Lower leg skin (tissue), 4 donors: ENCODE measurements at regions not wholly inside any gene's neighbourhood (a gene's known extent, or its start where the extent isn't known, plus 50 kb on each side); places are given as distances from the start of the nearest gene placed in this dataset.

Experiments
- DNase-seq, 2 donors: peaks; one replicate each; pipeline ENCODE4 v3.0.0-alpha.2; 2019; ENCODE audit warnings: low spot score in 2 of 2
- H3K4me3 ChIP-seq: fragments of 200-600 bp; sonication (generic); 2 replicates; pipeline ENCODE4 v1.5.1; 2017; ENCODE audit warnings: mild to moderate bottlenecking, low read depth; ENCODE audit not compliant: poor library complexity, severe bottlenecking
- POLR2A ChIP-seq, 2 donors: fragments of 450-650 bp; IDR thresholded peaks; one replicate each; pipeline ENCODE4 v1.6.1; 2016 to 2017; ENCODE audit warnings: antibody characterized with exemption in 2 of 2, mild to moderate bottlenecking in 1 of 2, moderate library complexity in 1 of 2
- WGBS, 2 donors: methylation state at CpG; one replicate each; pipeline ENCODE4 v1.1.5; 2018; 5-methylcytosine and 5-hydroxymethylcytosine counted together
- intact Hi-C: fragments of 100-400 bp; cut with DNase I; formaldehyde crosslinking; loops from one replicate; pipeline ENCODE4 v1.15.0; 2023; ENCODE audit warnings: low total_unique reads
- TF ChIP-seq, protein P1 (sequence below), 3 donors: fragments of 450-650 bp; IDR thresholded peaks; one replicate each; pipeline ENCODE4 v1.5.1; 2016; ENCODE audit warnings: antibody characterized with exemption in 3 of 3, mild to moderate bottlenecking in 3 of 3, moderate library complexity in 2 of 3

DNA sequence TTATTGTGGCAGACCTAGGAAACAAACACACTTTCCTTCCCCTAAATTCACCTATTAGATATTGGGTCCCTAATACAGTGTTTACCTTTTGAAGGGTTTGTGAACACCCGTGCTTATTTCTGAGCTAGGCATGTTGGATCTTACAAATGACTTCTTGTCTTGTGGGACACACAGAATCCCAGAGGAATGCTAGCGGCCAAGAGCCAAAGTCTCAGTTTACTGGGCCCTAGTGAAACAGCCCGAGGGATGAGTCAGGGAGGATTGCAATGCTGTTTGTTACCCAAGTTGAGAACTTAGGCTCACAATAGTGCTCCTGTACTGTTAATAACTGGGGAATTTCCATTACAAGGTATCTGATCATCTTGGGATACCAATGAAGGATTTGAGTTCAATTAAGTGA, 100.1 kb upstream of the AKT3 start:
- TF ChIP-seq POLR2A (IDR thresholded peaks at IDR 0.05), result no peak
- TF ChIP-seq, protein P1, sequence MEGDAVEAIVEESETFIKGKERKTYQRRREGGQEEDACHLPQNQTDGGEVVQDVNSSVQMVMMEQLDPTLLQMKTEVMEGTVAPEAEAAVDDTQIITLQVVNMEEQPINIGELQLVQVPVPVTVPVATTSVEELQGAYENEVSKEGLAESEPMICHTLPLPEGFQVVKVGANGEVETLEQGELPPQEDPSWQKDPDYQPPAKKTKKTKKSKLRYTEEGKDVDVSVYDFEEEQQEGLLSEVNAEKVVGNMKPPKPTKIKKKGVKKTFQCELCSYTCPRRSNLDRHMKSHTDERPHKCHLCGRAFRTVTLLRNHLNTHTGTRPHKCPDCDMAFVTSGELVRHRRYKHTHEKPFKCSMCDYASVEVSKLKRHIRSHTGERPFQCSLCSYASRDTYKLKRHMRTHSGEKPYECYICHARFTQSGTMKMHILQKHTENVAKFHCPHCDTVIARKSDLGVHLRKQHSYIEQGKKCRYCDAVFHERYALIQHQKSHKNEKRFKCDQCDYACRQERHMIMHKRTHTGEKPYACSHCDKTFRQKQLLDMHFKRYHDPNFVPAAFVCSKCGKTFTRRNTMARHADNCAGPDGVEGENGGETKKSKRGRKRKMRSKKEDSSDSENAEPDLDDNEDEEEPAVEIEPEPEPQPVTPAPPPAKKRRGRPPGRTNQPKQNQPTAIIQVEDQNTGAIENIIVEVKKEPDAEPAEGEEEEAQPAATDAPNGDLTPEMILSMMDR (IDR thresholded peaks at IDR 0.05), result no peak
- no peak overlapping the region for H3K4me3 ChIP-seq
- 64 to 79% methylated on average over 3 of the region's 3 CpGs for WGBS, 2 donors
- DNase-seq, result no peak
- intact Hi-C loops, result no loop called here

GRCh38 chr1:243946946-243947345, 96.9 kb upstream of the AKT3 start:
- DNase-seq, result no peak
- TF ChIP-seq POLR2A (IDR thresholded peaks at IDR 0.05), result no peak
- TF ChIP-seq, protein P1 (IDR thresholded peaks at IDR 0.05), result no peak
- intact Hi-C loops, result no loop called here
- H3K4me3 ChIP-seq, result no peak overlapping the region
- 52 to 55% methylated on average over 8 of the region's 8 CpGs for WGBS, 2 donors

DNA sequence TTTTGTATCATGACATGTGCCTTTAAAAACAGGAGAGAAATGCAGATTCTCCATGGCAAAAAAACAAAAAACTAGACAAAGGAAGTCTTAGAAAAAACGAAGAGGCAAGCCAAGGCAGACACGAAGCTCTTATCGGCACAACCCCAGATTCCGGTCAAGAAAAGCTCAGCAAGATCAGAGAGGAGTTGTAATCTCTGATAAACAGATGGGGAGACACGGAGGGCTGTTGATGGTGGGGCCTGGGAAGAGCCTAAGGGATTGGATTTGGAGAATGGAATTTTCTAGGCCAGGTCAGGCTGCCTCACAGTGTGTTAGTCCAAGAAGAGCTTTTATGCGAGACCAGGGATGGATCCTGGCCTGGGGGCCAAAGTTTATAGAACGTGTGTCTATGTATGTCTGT, 96.2 kb upstream of the AKT3 start:
- TF ChIP-seq, protein P1 (IDR thresholded peaks at IDR 0.05), result no peak
- TF ChIP-seq POLR2A (IDR thresholded peaks at IDR 0.05), result no peak
- H3K4me3 ChIP-seq, result no peak overlapping the region
- no peak for DNase-seq
- 67 to 78% methylated on average over 7 of the region's 7 CpGs for WGBS, 2 donors
- intact Hi-C loops, result no loop called here

GRCh38 chr1:243945727-243946126, 95.7 kb upstream of the AKT3 start:
- DNase-seq, result no peak
- no peak overlapping the region for H3K4me3 ChIP-seq
- WGBS, 2 donors, result 95 to 96% methylated on average over 5 of the region's 5 CpGs
- intact Hi-C loops, result no loop called here
- no peak for TF ChIP-seq POLR2A (IDR thresholded peaks at IDR 0.05)
- TF ChIP-seq, protein P1 (IDR thresholded peaks at IDR 0.05), result no peak

DNA sequence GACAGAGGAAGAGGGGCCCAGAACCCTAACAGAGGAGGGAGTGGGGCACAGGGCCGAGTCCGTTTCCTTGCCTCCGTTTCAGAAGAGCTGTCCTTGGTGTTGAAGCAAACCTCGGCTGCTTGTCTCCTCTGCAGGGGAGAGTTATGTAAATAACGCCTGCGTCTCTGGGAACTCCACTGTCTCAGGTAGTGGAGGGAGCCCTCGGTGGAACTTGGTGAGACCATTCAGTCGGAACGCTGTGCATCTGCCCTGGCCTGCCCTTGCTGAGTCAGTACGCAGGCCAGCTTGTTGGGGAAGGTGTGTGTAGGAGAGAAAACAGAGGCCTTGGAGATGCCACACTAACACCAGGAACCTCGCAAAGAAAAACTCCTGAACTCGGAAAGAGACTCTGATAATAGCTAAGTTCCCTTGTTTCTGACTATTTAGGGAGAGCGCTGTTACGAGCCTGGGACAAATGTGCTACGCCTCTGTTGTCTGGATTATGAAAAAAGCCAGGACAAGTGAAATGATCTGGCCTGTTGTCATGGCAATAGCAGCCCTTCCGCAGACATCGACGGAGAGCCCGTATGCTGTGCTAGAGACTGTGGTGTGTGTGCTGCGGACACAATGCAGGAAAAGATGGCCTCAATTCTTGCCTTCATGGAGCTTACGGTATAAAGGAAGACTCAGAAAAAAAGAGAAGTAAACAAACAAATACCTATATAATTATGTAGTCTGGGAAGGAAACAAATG, 94.6 kb upstream of the AKT3 start:
- intact Hi-C loops, result no loop called here
- TF ChIP-seq, protein P1 (IDR thresholded peaks at IDR 0.05), result no peak
- no peak for TF ChIP-seq POLR2A (IDR thresholded peaks at IDR 0.05)
- no peak overlapping the region for H3K4me3 ChIP-seq
- WGBS, 2 donors, result 50 to 51% methylated on average over 21 of the region's 21 CpGs
- DNase-seq, result no peak
